Right lobe of liver (tissue), 6 donors: ENCODE measurements at regions not wholly inside any gene's neighbourhood (a gene's known extent, or its start where the extent isn't known, plus 50 kb on each side); places are given as distances from the start of the nearest gene placed in this dataset.
"Not testable (repeated sequence)": the region's sequence is repeated elsewhere in the genome, so short reads cannot be mapped to it uniquely, and the experiment has no call there.

Experiments
- ATAC-seq, 4 donors: fragments of 200-7000 bp; cut with Tn5 transposase; one replicate each; pipeline ENCODE4 v1.9.1; 2020; ENCODE audit warnings: mild to moderate bottlenecking in 4 of 4, moderate library complexity in 4 of 4
- DNase-seq, 3 donors: peaks; one replicate each; pipeline ENCODE4 v3.0.0-alpha.2; 2020
- H3K27ac ChIP-seq, 3 donors: fragments of 200-600 bp; one replicate each; pipeline ENCODE4 v1.8.0; 2022
- H3K27me3 ChIP-seq, 2 donors: fragments of 200-600 bp; one replicate each; pipeline ENCODE4 v1.8.0; 2022
- H3K36me3 ChIP-seq, 4 donors: fragments of 200-600 bp; sonication (generic) in 1 of 4; one replicate each; pipeline versions ENCODE4 v1.5.1 to v1.8.0; 2017 to 2022; ENCODE audit warnings: control low read depth in 1 of 4
- H3K4me1 ChIP-seq, 4 donors: fragments of 200-600 bp; sonication (generic) in 1 of 4; one replicate each; pipeline versions ENCODE4 v1.5.1 to v1.8.0; 2017 to 2022; ENCODE audit warnings: control low read depth in 1 of 4
- H3K4me3 ChIP-seq, 3 donors: fragments of 200-600 bp; one replicate each; pipeline ENCODE4 v1.8.0; 2022
- H3K9me3 ChIP-seq, 4 donors: fragments of 200-600 bp; sonication (generic) in 1 of 4; one replicate each; pipeline versions ENCODE4 v1.5.1 to v1.8.0; 2017 to 2022; ENCODE audit warnings: control low read depth in 1 of 4
- POLR2A ChIP-seq: fragments of 450-650 bp; IDR thresholded peaks from one replicate; pipeline ENCODE4 v1.6.1; 2017; ENCODE audit warnings: antibody characterized with exemption, mild to moderate bottlenecking
- WGBS: methylation state at CpG from one replicate; pipeline ENCODE4 v1.1.6; 2018; ENCODE audit warnings: low coverage, low lambda C conversion rate; ENCODE audit not compliant: insufficient coverage; ENCODE audit errors: missing lambda C conversion rate; 5-methylcytosine and 5-hydroxymethylcytosine counted together
- intact Hi-C, 2 donors: fragments of 100-400 bp; cut with DNase I; formaldehyde crosslinking; loops; one replicate each; pipeline versions ENCODE4 v1.11.2 to v1.14.1; 2022
- TF ChIP-seq, protein P1 (sequence below), 4 donors: fragments of 200-600 bp in 3 of 4; fragments of 450-650 bp in 1 of 4; IDR thresholded peaks; one replicate each; pipeline versions ENCODE4 v1.5.1 to v1.8.0; 2016 to 2022; ENCODE audit warnings: antibody characterized with exemption in 4 of 4, mild to moderate bottlenecking in 2 of 4
- donor health status: DM: no; HTN: yes; CAD: no.
- donor health status: DM: no; HTN: no; CAD: no.
- donor health status: DM: no; HTN: no; CAD: no.
- donor health status: DM: no; HTN: yes; CAD: no.
- donor health status: DM: no; HTN: yes; CAD: no.

DNA sequence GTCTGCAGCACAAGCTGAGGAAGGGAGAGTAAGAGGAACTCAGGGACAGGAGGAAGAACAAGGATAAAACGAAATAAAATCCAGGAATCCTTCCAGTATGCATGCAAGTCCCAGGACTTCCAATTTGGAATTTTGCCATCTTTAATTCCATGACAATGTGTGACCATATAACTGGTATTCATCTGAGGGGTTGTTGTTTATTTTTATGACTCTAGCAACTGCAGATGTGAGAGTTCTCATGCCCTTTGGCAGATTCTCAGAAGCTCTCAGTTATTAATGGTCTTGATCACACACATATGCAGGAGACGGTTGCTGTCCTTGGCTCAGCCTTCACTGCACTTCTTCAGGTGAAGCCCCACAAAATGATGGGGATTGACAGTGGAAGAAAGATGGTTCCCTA lies 148.2 kb downstream of the SMIM20 start:
- intact Hi-C loops = no loop called here
- H3K27me3 ChIP-seq = no peaks in the 10 kb centered on the region
- WGBS = 67% methylated on average over 2 of the region's 2 CpGs
- TF ChIP-seq POLR2A = no peak
- TF ChIP-seq, protein P1, sequence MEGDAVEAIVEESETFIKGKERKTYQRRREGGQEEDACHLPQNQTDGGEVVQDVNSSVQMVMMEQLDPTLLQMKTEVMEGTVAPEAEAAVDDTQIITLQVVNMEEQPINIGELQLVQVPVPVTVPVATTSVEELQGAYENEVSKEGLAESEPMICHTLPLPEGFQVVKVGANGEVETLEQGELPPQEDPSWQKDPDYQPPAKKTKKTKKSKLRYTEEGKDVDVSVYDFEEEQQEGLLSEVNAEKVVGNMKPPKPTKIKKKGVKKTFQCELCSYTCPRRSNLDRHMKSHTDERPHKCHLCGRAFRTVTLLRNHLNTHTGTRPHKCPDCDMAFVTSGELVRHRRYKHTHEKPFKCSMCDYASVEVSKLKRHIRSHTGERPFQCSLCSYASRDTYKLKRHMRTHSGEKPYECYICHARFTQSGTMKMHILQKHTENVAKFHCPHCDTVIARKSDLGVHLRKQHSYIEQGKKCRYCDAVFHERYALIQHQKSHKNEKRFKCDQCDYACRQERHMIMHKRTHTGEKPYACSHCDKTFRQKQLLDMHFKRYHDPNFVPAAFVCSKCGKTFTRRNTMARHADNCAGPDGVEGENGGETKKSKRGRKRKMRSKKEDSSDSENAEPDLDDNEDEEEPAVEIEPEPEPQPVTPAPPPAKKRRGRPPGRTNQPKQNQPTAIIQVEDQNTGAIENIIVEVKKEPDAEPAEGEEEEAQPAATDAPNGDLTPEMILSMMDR (IDR thresholded peaks at IDR 0.05) = no peak
- ATAC-seq (no peak), DNase-seq (no peak)
- no peaks in the 10 kb centered on the region for H3K36me3 ChIP-seq
- no peaks in the 10 kb centered on the region for H3K9me3 ChIP-seq
- no peaks in the 10 kb centered on the region for H3K4me1 ChIP-seq
- no peak overlapping the region for H3K27ac ChIP-seq
- H3K4me3 ChIP-seq = no peak overlapping the region

DNA sequence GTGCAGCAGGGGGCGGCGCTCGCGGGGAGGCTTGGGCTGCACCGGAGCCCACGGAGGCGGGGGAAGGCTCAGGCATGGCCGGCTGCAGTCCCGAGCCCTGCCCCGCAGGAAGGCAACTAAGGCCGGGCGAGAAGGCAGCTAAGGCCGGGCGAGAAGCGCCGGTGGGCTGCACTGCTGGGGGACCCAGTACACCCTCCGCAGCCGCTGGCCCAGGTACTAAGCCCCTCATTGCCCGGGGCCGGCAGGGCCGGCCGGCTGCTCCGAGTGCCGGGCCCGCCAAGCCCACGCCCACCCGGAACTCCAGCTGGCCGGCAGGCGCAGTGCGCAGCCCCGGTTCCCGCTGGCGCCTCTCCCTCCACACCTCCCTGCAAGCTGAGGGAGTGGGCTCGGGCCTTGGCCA lies 150.0 kb downstream of the SMIM20 start:
- H3K4me3 ChIP-seq, H3K4me1 ChIP-seq, ATAC-seq, H3K9me3 ChIP-seq, H3K36me3 ChIP-seq, DNase-seq, H3K27me3 ChIP-seq, H3K27ac ChIP-seq, intact Hi-C loops: not testable (repeated sequence)
- 71% methylated on average over 3 of the region's 34 CpGs for WGBS

DNA sequence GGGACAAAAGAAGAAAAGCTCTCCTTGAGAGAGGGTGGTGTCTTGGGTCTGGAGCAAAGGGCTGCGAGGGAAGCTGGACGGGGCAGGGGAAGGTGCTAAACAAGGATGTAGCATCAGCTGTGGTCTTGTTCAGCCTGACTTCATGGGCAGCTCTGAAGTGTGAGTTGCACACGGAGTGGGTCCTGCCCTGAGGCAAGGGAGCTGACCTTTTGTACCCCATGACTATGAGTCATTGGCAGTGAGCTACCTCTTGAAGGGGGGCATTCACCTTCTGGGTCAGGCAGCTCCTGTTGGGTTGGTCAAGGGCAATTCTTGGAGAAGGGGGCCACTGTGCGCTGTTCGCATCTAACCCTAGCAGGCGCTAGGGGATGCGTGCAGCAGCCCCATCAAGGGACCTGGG lies 151.8 kb downstream of the SMIM20 start:
- intact Hi-C loops = no loop called here
- Histone ChIP-seq H3K36me3 (no peaks in the 10 kb centered on the region), H3K27ac (no peak overlapping the region), H3K4me3 (no peak overlapping the region), H3K4me1 (no peaks in the 10 kb centered on the region), H3K27me3 (no peaks in the 10 kb centered on the region), H3K9me3 (no peaks in the 10 kb centered on the region)
- DNase-seq (no peak), ATAC-seq (no peak)
- TF ChIP-seq POLR2A = no peak
- TF ChIP-seq, protein P1 (IDR thresholded peaks at IDR 0.05) = no peak
- 93% methylated on average over 2 of the region's 7 CpGs for WGBS

DNA sequence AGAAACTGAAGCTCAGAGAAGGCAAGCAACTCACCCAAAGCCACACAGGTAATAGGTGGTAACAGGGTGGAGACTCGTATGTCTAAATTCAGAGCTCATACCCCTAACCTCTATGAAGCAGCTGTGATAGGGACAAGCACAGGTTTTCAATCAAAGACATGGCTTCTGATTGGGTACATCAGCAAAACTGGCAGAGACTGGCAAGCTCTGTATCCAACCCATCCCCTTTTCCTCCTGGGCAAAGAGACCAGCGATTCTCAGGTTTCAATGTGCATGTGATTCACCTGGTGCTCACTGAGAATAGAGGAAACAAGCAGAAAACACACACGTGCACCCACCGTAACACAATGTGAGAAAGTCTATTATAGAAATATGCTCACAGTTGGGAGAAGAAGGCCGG lies 153.0 kb downstream of the SMIM20 start:
- ATAC-seq (no peak), DNase-seq (no peak)
- intact Hi-C loops = no loop called here
- H3K4me1 ChIP-seq = no peaks in the 10 kb centered on the region
- TF ChIP-seq, protein P1 (IDR thresholded peaks at IDR 0.05) = no peak
- no peak for TF ChIP-seq POLR2A
- H3K27me3 ChIP-seq = no peaks in the 10 kb centered on the region
- H3K4me3 ChIP-seq = no peak overlapping the region
- H3K9me3 ChIP-seq = no peaks in the 10 kb centered on the region
- no peaks in the 10 kb centered on the region for H3K36me3 ChIP-seq
- no peak overlapping the region for H3K27ac ChIP-seq
- WGBS = 76% methylated on average over 5 of the region's 5 CpGs

DNA sequence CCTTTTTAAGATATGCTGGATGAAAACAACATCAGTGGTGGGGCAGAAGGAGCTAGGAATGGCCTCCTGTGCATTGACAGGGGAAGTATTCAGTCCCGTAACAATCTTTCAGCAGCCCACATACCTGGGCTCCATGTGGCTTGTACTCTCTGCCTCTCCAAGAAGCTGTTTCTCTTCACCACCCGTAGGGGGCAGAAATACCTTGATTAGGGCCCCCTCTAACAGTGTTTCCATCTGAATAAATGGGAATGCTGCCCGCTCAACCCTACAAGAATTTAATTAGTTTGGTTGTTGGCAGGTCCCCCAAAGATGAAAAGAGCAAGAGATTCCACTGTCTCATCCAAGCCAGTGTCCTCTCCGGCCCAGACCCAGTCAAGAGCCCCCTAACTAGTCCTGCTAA lies 155.2 kb downstream of the SMIM20 start:
- no peaks in the 10 kb centered on the region for H3K36me3 ChIP-seq
- no peak overlapping the region for H3K27ac ChIP-seq
- DNase-seq = no peak
- no peak overlapping the region for H3K4me3 ChIP-seq
- 100% methylated on average over 1 of the region's 4 CpGs for WGBS
- H3K27me3 ChIP-seq = no peaks in the 10 kb centered on the region
- H3K9me3 ChIP-seq = no peaks in the 10 kb centered on the region
- TF ChIP-seq, protein P1 (IDR thresholded peaks at IDR 0.05) = peak in 1 of 4 donors; percentile 30
- no peak for TF ChIP-seq POLR2A
- intact Hi-C loops = no loop called here
- H3K4me1 ChIP-seq = no peaks in the 10 kb centered on the region
- peak in 3 of 4 donors; percentile 35 to 43 (median 37) for ATAC-seq
